Heart right ventricle (tissue), 16 donors: ENCODE measurements at regions not wholly inside any gene's neighbourhood (a gene's known extent, or its start where the extent isn't known, plus 50 kb on each side); places are given as distances from the start of the nearest gene placed in this dataset.

Experiments used
- ATAC-seq, 8 donors: fragments of 200-7000 bp; cut with Tn5 transposase; one replicate each; pipeline ENCODE4 v1.9.1; 2020; ENCODE audit warnings: mild to moderate bottlenecking in 8 of 8, moderate library complexity in 8 of 8, moderate number of reproducible peaks in 1 of 8
- DNase-seq, 2 donors: peaks; one replicate each; pipeline ENCODE4 v3.0.0-alpha.2; 2020
- H3K27ac ChIP-seq, 10 donors: fragments of 200-600 bp; sonication (generic) in 2 of 10; one replicate each; pipeline versions ENCODE4 v1.5.0 to v1.8.0; 2020 to 2022; ENCODE audit warnings: mild to moderate bottlenecking in 3 of 10
- H3K27me3 ChIP-seq, 7 donors: fragments of 200-600 bp; one replicate each; pipeline ENCODE4 v1.8.0; 2021 to 2022; ENCODE audit warnings: mild to moderate bottlenecking in 2 of 7
- H3K36me3 ChIP-seq, 9 donors: fragments of 200-600 bp; sonication (generic) in 1 of 9; one replicate each; pipeline versions ENCODE4 v1.5.0 to v1.8.0; 2020 to 2022; ENCODE audit warnings: mild to moderate bottlenecking in 2 of 9
- H3K4me1 ChIP-seq, 9 donors: fragments of 200-600 bp; sonication (generic) in 1 of 9; one replicate each; pipeline versions ENCODE4 v1.5.0 to v1.8.0; 2020 to 2022; ENCODE audit warnings: mild to moderate bottlenecking in 4 of 9
- H3K4me3 ChIP-seq, 10 donors: fragments of 200-600 bp; sonication (generic) in 2 of 10; one replicate each; pipeline versions ENCODE4 v1.5.0 to v1.8.0; 2020 to 2022; ENCODE audit warnings: mild to moderate bottlenecking in 7 of 10, moderate library complexity in 2 of 10
- H3K9me3 ChIP-seq, 11 donors: fragments of 200-600 bp in 10 of 11; sonication (generic) in 2 of 11; one replicate each; pipeline versions ENCODE4 v1.5.0 to v1.8.0; 2013 to 2022; ENCODE audit warnings: mild to moderate bottlenecking in 2 of 11, control low read depth in 1 of 11, moderate library complexity in 1 of 11
- WGBS, 2 donors: extraction: QIAGEN DNeasy Blood & Tissue Kit; methylation state at CpG; one replicate each; pipeline ENCODE4 v1.1.7; 2013; ENCODE audit warnings: inconsistent platforms in 1 of 2; 5-methylcytosine and 5-hydroxymethylcytosine counted together
- intact Hi-C, 10 donors: fragments of 100-400 bp; cut with DNase I; formaldehyde crosslinking; loops; one replicate each; pipeline versions ENCODE4 v1.11.1 to v1.14.2; 2022
- TF ChIP-seq, protein P1 (sequence below), 9 donors: fragments of 200-600 bp; sonication (generic) in 2 of 9; IDR thresholded peaks; one replicate each; pipeline versions ENCODE4 v1.5.0 to v1.8.0; 2021 to 2022; ENCODE audit warnings: antibody characterized with exemption in 9 of 9, mild to moderate bottlenecking in 5 of 9, moderate library complexity in 1 of 9
- donor health status: Arrhythmogenic right ventricular cardiomyopathy.
- donor health status: ischemic (EF 13 %, LVEDD 7.1; RV severe dilation, severe dysfunction).
- donor health status: healthy with polysubstance abuse.
- donor health status: DM: no; HTN: yes; CAD: no.
- donor health status: DM: no; HTN: no; CAD: no.
- donor health status: ischemic (EF 25% LVEDD 6.9; RV normal size, moderate dysfunction).
- donor health status: ischemic (EF 25% LVEDD 5.7; RV mildly dilated, moderate dysfunction).
- donor health status: healthy.
- donor health status: DM: yes; HTN: yes; CAD: no.
- donor health status: Ischemic cardiomyopathy.
- donor health status: ischemic (EF 35%, LVEDD 5.7; RV mildly dilated, moderate dysfunction).
- donor health status: nonischemic (EF 11% LVEDD 7.7; RV severe dilation, severe dysfunction).
- donor health status: DM: yes; HTN: yes; CAD: no.
- donor health status: PGD.
- donor health status: ischemic (EF 29% LVEDD 5.4; RV normal size, mild dysfunction).
- donor health status: nonischemic (EF 23%, LVEDD 6.1; RV moderate dilation, normal function).

DNA sequence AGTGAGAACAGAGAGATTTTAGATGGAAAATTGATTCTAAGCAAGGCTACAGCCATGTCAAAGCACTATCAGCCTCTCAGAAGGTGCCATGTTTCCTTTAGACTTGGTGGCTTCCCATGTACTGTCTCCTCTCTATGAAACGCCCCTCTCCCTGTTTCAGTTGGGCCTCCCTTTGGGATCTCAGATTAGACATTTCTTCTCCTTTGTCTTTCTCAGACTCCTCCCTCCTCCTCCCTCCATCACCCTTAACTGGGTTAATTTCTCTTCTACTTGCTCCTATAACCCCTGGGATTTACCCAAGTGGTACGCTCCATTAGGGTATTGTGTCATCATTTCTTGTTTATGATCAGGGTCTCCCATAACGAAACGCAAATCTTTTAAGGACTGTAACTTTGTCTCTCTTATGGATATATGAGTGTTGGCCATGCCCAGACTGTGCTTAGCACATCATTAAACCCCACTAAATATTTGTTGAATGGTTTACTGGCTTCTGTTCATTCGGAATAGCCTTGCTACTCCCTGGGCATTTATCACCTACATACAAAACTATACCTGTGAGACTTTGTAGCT is 106.8 kb downstream of the FAM9B start:
- intact Hi-C loops, result no loop called here
- H3K36me3 ChIP-seq, result no peaks in the 10 kb centered on the region
- no peaks in the 10 kb centered on the region for H3K4me1 ChIP-seq
- 85 to 87% methylated on average over 5 of the region's 5 CpGs for WGBS, 2 donors
- H3K4me3 ChIP-seq, result no peak overlapping the region
- DNase-seq (no peak), ATAC-seq (no peak)
- H3K27ac ChIP-seq, result no peak overlapping the region
- no peaks in the 10 kb centered on the region for H3K9me3 ChIP-seq
- TF ChIP-seq, protein P1, sequence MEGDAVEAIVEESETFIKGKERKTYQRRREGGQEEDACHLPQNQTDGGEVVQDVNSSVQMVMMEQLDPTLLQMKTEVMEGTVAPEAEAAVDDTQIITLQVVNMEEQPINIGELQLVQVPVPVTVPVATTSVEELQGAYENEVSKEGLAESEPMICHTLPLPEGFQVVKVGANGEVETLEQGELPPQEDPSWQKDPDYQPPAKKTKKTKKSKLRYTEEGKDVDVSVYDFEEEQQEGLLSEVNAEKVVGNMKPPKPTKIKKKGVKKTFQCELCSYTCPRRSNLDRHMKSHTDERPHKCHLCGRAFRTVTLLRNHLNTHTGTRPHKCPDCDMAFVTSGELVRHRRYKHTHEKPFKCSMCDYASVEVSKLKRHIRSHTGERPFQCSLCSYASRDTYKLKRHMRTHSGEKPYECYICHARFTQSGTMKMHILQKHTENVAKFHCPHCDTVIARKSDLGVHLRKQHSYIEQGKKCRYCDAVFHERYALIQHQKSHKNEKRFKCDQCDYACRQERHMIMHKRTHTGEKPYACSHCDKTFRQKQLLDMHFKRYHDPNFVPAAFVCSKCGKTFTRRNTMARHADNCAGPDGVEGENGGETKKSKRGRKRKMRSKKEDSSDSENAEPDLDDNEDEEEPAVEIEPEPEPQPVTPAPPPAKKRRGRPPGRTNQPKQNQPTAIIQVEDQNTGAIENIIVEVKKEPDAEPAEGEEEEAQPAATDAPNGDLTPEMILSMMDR (IDR thresholded peaks at IDR 0.05), result no peak
- H3K27me3 ChIP-seq, result peaks cover 0 to 19% (median 0%) of the 10 kb centered on the region in 7 donors

DNA sequence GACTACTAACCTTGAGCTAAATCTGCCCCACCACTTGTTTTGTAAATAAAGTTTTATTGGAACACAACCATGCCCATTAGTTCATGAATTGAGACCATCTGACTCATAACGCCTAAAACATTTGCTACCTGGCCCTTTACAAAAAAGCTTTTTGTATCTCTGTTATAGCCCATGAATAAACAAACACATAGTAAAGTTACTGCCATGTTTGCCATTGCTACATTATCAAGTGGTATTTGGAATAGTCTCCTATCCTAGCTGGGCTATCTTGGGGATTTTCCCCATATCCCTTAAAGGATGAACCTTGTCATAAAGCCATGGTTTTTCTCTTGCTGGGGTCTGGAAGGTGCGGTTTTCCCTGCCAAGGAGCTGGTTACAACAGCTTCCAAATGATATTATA is 112.3 kb downstream of the FAM9B start:
- peaks cover 0 to 25% (median 0%) of the 10 kb centered on the region in 7 donors for H3K27me3 ChIP-seq
- intact Hi-C loops, result no loop called here
- DNase-seq (no peak), ATAC-seq (no peak)
- WGBS, 2 donors, result 82 to 84% methylated on average over 2 of the region's 2 CpGs
- no peaks in the 10 kb centered on the region for H3K9me3 ChIP-seq
- no peaks in the 10 kb centered on the region for H3K36me3 ChIP-seq
- no peaks in the 10 kb centered on the region for H3K4me1 ChIP-seq
- no peak overlapping the region for H3K4me3 ChIP-seq
- no peak overlapping the region for H3K27ac ChIP-seq
- TF ChIP-seq, protein P1 (IDR thresholded peaks at IDR 0.05), result no peak

DNA sequence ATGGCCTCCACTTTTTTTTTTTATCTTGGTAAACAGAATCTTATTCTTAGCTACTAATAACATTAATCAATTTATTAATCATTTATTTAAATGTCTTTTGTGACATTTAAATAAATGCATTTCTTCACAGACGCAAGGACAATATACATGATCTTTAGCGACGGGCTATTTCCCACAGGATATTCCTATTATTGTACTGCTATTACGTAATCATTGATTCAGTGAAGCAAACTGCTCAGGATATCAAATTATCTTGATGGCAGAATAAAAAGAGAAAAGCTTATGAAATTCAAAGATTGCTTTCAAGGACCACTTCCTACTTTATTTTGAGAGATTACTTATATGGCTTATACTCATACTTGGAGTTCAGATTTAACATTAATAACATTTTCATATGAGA is 114.1 kb downstream of the FAM9B start:
- intact Hi-C loops, result no loop called here
- Histone ChIP-seq H3K36me3 (no peaks in the 10 kb centered on the region), H3K9me3 (no peaks in the 10 kb centered on the region), H3K27me3 (peaks cover 0 to 18% (median 0%) of the 10 kb centered on the region in 7 donors), H3K27ac (no peak overlapping the region), H3K4me3 (no peak overlapping the region), H3K4me1 (peaks cover 0 to 3% (median 0%) of the 10 kb centered on the region in 9 donors)
- 64% methylated on average over 4 of the region's 4 CpGs for WGBS, 2 donors
- DNase-seq (no peak), ATAC-seq (no peak)
- TF ChIP-seq, protein P1 (IDR thresholded peaks at IDR 0.05), result no peak

DNA sequence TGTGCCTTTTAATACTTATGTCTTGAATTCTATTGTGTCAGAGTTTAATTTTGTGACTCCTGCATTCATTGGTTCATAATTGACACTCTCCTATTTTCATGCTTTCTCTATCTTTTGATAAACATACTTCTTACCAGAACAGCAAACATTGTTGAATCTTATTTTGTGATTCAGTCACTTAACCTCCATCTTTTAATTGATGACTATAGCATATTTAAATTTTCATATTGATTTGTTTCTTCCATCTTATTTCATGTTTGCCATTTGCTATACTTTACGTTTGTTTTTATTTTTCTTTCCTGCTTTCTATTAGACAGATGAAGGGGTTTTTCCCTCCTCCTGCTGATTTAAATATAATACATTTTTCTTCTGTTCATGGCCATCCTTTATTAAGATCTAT is 115.5 kb upstream of the FAM9A start:
- no peak for ATAC-seq
- H3K9me3 ChIP-seq, result no peaks in the 10 kb centered on the region
- peaks cover 0 to 5% (median 0%) of the 10 kb centered on the region in 9 donors for H3K4me1 ChIP-seq
- no peak overlapping the region for H3K4me3 ChIP-seq
- WGBS, 2 donors, result 70 to 85% methylated on average over 1 of the region's 1 CpG
- intact Hi-C loops, result no loop called here
- DNase-seq, result no peak
- H3K27me3 ChIP-seq, result peaks cover 0 to 6% (median 0%) of the 10 kb centered on the region in 7 donors
- TF ChIP-seq, protein P1 (IDR thresholded peaks at IDR 0.05), result no peak
- no peaks in the 10 kb centered on the region for H3K36me3 ChIP-seq
- no peak overlapping the region for H3K27ac ChIP-seq
